Body of pancreas (tissue), 4 donors: ENCODE measurements at regions not wholly inside any gene's neighbourhood (a gene's known extent, or its start where the extent isn't known, plus 50 kb on each side); places are given as distances from the start of the nearest gene placed in this dataset.

Source experiments
- ATAC-seq: fragments of 150-250 bp; one replicate; pipeline ENCODE4 v1.9.1; 2016
- DNase-seq, 4 donors: peaks; one replicate each; pipeline ENCODE4 v3.0.0-alpha.2; 2019
- H3K27ac ChIP-seq, 4 donors: fragments of 200-600 bp; sonication (generic); 1 replicate in 3 of 4; 2 replicates in 1 of 4; pipeline versions ENCODE4 v1.5.1 to v1.6.1; 2016 to 2019; ENCODE audit warnings: mild to moderate bottlenecking in 1 of 4, mixed read lengths in 1 of 4, moderate library complexity in 1 of 4
- H3K27me3 ChIP-seq, 2 donors: fragments of 200-600 bp; sonication (generic); one replicate each; pipeline ENCODE4 v1.6.0; 2016; ENCODE audit warnings: mild to moderate bottlenecking in 1 of 2
- H3K36me3 ChIP-seq, 2 donors: fragments of 200-600 bp; sonication (generic); replicated peaks in 1 of 2; 2 replicates each; pipeline ENCODE4 v1.5.1; 2016; ENCODE audit warnings: low read depth in 2 of 2; ENCODE audit not compliant: insufficient read depth in 1 of 2
- H3K4me1 ChIP-seq: fragments of 200-600 bp; sonication (generic); one replicate; pipeline ENCODE4 v1.6.0; 2016
- H3K4me3 ChIP-seq, 2 donors: fragments of 200-600 bp; sonication (generic); 1 replicate in 1 of 2; 2 replicates in 1 of 2; pipeline ENCODE4 v1.5.1; 2016 to 2019
- H3K9me3 ChIP-seq, 3 donors: fragments of 200-600 bp; sonication (generic); 1 replicate in 2 of 3; 2 replicates in 1 of 3; pipeline ENCODE4 v1.5.1; 2016
- CTCF ChIP-seq, 7 experiments: fragments of 450-650 bp in 4 of 7; fragments of 200-600 bp in 3 of 7; sonication (generic) in 3 of 7; IDR thresholded peaks; one replicate each; pipeline ENCODE4 v1.5.1; 2016 to 2019; ENCODE audit warnings: antibody characterized with exemption in 7 of 7
- POLR2A ChIP-seq, 3 donors: fragments of 450-650 bp; IDR thresholded peaks; one replicate each; pipeline ENCODE4 v1.6.1; 2016; ENCODE audit warnings: antibody characterized with exemption in 3 of 3, mild to moderate bottlenecking in 2 of 3
- WGBS, 2 donors: methylation state at CpG; one replicate each; pipeline ENCODE4 v1.1.5; 2017; 5-methylcytosine and 5-hydroxymethylcytosine counted together
- intact Hi-C: fragments of 100-400 bp; cut with DNase I; formaldehyde crosslinking; loops from one replicate; pipeline ENCODE4 v1.15.1; 2023

DNA sequence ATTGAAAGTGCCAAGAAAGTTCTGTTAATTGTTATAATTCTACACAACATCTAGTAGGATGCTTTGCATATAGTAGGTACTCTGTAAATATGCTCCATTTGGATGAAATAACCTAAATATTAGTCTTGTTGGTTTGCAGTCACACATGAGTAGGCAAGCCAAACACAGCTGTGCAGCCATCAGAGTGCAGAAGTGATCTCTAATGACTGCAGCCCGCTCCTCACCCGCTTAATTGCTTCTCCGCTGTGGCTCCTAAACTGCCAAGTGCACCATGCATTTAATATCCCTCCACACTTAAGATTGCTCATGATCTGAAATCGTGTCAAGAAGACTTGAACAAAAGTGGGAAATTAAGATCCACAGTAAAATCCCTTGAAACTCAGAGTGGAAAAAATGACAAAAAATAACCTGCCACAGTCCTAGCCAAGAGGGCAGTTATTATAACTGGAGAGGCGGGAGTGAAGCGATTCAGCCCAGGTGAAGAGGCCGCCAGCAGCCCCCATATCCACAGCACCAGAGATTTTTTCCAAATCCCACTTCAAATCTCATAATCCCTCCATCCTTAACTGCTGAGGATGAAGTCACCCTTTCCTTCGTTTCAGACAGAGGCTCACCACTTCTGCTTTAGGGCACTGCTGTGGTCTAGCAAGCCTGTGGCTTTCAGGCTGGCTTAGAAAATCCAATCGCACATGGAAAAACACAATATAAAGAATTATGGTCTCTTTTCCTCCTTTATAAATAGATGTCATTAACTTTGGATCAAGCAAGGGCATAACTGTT is 69.5 kb downstream of the TMEM30B start:
- TF ChIP-seq POLR2A (IDR thresholded peaks at IDR 0.05) (no peak), CTCF (IDR thresholded peaks at IDR 0.05) (no peak)
- WGBS, 2 donors: 68 to 76% methylated on average over 9 of the region's 9 CpGs
- intact Hi-C loops: no loop called here
- no peaks in the 10 kb centered on the region for H3K9me3 ChIP-seq
- no peaks in the 10 kb centered on the region for H3K36me3 ChIP-seq
- no peaks in the 10 kb centered on the region for H3K4me1 ChIP-seq
- ATAC-seq: no peak
- no peak for DNase-seq
- no peaks in the 10 kb centered on the region for H3K27me3 ChIP-seq
- no peak overlapping the region for H3K4me3 ChIP-seq
- no peak overlapping the region for H3K27ac ChIP-seq

GRCh38 chr14:61203081-61203753 is 77.9 kb downstream of the TMEM30B start:
- DNase-seq (no peak), ATAC-seq (no peak)
- Histone ChIP-seq H3K4me1 (no peaks in the 10 kb centered on the region), H3K36me3 (no peaks in the 10 kb centered on the region), H3K27me3 (no peaks in the 10 kb centered on the region), H3K4me3 (no peak overlapping the region), H3K27ac (no peak overlapping the region), H3K9me3 (no peaks in the 10 kb centered on the region)
- intact Hi-C loops: no loop called here
- 58 to 65% methylated on average over 10 of the region's 10 CpGs for WGBS, 2 donors
- TF ChIP-seq CTCF (IDR thresholded peaks at IDR 0.05) (no peak), POLR2A (IDR thresholded peaks at IDR 0.05) (no peak)

DNA sequence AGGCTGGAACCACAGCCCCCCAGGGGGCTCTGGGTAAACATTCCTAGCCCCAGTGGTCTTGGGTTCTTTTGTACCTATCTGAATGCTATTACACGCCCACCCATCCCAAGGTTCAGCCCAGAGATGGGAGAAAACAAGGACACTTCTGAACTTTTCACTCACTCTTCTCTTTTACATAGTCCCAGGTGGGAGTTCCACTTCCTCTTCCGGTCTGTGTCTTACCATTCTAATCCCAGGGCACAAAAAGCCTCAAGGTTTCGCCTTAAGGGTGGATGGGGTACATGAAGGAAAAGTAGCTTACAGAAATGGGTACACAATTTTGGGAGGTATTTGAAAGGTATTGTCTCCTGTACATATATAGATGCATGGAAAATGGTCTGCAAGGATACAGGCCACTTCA is 79.0 kb downstream of the TMEM30B start:
- no peak for DNase-seq
- Histone ChIP-seq H3K36me3 (no peaks in the 10 kb centered on the region), H3K9me3 (no peaks in the 10 kb centered on the region), H3K27ac (no peak overlapping the region), H3K4me1 (no peaks in the 10 kb centered on the region), H3K4me3 (no peak overlapping the region), H3K27me3 (no peaks in the 10 kb centered on the region)
- TF ChIP-seq CTCF (IDR thresholded peaks at IDR 0.05): no peak
- TF ChIP-seq POLR2A (IDR thresholded peaks at IDR 0.05): no peak
- ATAC-seq: no peak
- WGBS, 2 donors: 55 to 61% methylated on average over 3 of the region's 3 CpGs
- intact Hi-C loops: no loop called here

- no peak for TF ChIP-seq POLR2A (IDR thresholded peaks at IDR 0.05)
- TF ChIP-seq CTCF (IDR thresholded peaks at IDR 0.05): no peak
- Histone ChIP-seq H3K27ac (no peak overlapping the region), H3K4me3 (no peak overlapping the region), H3K36me3 (no peaks in the 10 kb centered on the region), H3K27me3 (no peaks in the 10 kb centered on the region), H3K4me1 (no peaks in the 10 kb centered on the region), H3K9me3 (no peaks in the 10 kb centered on the region)
- ATAC-seq (no peak), DNase-seq (no peak)
- intact Hi-C loops: no loop called here
- 44 to 52% methylated on average over 3 of the region's 3 CpGs for WGBS, 2 donors
Measured at GRCh38 chr14:61201171-61201570, 80.0 kb downstream of the TMEM30B start.
